ENCODE measurements at regions not wholly inside any gene's neighbourhood (a gene's known extent, or its start where the extent isn't known, plus 50 kb on each side); places are given as distances from the start of the nearest gene placed in this dataset.

DNA sequence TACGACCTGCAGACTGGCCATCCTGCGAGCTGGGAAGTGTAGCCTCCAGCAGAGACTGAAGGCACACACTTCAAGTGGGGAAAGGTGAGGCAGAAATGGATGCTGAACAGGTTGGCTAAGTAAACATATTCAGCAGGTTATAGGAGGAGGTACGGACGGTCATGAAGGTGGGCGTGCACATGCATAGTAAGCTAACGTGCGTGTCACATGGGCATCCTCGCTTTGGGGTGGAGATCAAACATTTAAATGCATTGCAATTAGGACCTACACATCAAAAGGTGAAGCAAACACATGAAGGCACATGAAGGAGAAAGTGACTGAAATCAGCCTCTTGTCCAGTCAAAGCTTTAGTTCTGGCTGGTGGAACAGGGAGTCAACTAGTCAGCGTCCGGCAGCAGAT, 305.6 kb upstream of the EXOC2 start:
- ATAC-seq, result no peak
- no peak for DNase-seq (ENCODE audit: low spot score)
- H3K27me3 Mint-ChIP-seq (ENCODE audit: low read depth), result no peaks in the 10 kb centered on the region; the same call in 1 of the 2 replicates
- no peaks in the 10 kb centered on the region for H3K9me3 Mint-ChIP-seq
- no peak for TF ChIP-seq IRF2 (CRISPR knock-in tag; IDR thresholded peaks at IDR 0.05; ENCODE audit: borderline replicate concordance, low read depth)
- TF ChIP-seq, protein P1, sequence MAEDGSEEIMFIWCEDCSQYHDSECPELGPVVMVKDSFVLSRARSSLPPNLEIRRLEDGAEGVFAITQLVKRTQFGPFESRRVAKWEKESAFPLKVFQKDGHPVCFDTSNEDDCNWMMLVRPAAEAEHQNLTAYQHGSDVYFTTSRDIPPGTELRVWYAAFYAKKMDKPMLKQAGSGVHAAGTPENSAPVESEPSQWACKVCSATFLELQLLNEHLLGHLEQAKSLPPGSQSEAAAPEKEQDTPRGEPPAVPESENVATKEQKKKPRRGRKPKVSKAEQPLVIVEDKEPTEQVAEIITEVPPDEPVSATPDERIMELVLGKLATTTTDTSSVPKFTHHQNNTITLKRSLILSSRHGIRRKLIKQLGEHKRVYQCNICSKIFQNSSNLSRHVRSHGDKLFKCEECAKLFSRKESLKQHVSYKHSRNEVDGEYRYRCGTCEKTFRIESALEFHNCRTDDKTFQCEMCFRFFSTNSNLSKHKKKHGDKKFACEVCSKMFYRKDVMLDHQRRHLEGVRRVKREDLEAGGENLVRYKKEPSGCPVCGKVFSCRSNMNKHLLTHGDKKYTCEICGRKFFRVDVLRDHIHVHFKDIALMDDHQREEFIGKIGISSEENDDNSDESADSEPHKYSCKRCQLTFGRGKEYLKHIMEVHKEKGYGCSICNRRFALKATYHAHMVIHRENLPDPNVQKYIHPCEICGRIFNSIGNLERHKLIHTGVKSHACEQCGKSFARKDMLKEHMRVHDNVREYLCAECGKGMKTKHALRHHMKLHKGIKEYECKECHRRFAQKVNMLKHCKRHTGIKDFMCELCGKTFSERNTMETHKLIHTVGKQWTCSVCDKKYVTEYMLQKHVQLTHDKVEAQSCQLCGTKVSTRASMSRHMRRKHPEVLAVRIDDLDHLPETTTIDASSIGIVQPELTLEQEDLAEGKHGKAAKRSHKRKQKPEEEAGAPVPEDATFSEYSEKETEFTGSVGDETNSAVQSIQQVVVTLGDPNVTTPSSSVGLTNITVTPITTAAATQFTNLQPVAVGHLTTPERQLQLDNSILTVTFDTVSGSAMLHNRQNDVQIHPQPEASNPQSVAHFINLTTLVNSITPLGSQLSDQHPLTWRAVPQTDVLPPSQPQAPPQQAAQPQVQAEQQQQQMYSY (CRISPR knock-in tag; IDR thresholded peaks at IDR 0.05), result no peak
- TF ChIP-seq, protein P2, sequence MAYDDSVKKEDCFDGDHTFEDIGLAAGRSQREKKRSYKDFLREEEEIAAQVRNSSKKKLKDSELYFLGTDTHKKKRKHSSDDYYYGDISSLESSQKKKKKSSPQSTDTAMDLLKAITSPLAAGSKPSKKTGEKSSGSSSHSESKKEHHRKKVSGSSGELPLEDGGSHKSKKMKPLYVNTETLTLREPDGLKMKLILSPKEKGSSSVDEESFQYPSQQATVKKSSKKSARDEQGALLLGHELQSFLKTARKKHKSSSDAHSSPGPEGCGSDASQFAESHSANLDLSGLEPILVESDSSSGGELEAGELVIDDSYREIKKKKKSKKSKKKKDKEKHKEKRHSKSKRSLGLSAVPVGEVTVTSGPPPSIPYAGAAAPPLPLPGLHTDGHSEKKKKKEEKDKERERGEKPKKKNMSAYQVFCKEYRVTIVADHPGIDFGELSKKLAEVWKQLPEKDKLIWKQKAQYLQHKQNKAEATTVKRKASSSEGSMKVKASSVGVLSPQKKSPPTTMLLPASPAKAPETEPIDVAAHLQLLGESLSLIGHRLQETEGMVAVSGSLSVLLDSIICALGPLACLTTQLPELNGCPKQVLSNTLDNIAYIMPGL (CRISPR knock-in tag; IDR thresholded peaks at IDR 0.05), result no peak
- TF ChIP-seq ZNF263 (CRISPR knock-in tag; IDR thresholded peaks at IDR 0.05; ENCODE audit: low read depth), result no peak
- no peak for TF ChIP-seq KAT7 (CRISPR knock-in tag; IDR thresholded peaks at IDR 0.05; ENCODE audit: borderline replicate concordance)
- TF ChIP-seq, protein P3, sequence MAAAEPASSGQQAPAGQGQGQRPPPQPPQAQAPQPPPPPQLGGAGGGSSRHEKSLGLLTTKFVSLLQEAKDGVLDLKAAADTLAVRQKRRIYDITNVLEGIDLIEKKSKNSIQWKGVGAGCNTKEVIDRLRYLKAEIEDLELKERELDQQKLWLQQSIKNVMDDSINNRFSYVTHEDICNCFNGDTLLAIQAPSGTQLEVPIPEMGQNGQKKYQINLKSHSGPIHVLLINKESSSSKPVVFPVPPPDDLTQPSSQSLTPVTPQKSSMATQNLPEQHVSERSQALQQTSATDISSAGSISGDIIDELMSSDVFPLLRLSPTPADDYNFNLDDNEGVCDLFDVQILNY (CRISPR knock-in tag; IDR thresholded peaks at IDR 0.05), result no peak
- TF ChIP-seq JAZF1 (CRISPR knock-in tag; IDR thresholded peaks at IDR 0.05), result no peak
- no peaks in the 10 kb centered on the region for H3K4me1 Mint-ChIP-seq
- CTCF ChIA-PET, result no interaction called here
- H3K27ac Mint-ChIP-seq, result no peak overlapping the region
- POLR2A ChIA-PET, result no interaction called here
- H3K36me3 Mint-ChIP-seq, result no peaks in the 10 kb centered on the region
- no peak overlapping the region for H3K4me3 Mint-ChIP-seq

DNA sequence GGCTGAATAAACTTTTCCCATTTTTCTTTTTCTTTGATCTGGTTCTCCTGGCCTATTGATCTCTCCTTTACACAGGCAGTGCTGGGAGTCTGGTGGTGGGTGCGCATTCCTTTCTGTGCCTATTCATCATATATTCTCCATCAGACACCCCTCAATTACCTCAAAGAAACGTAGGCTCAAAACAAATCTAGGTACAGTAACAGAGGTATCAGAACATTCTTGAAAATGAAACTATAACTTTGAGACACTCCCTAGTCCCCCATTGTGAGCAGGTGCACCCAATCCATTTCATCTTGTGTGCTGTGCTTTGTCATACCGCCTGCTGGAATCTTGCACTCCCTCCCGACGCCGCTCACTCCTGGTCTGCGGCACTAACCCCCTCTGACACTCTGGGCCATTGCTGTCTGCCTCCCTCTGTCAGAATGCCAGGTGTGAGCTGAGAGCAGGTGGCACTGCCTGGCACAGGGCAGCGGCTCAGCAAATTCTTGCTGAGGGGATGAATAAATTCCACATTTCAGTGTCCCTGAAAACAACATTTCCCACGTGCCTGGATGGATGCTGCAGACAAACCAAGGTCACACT, 303.4 kb upstream of the EXOC2 start:
- Mint-ChIP-seq H3K27me3 (ENCODE audit: low read depth) (no peaks in the 10 kb centered on the region), H3K27ac (no peak overlapping the region), H3K4me1 (no peaks in the 10 kb centered on the region), H3K4me3 (no peak overlapping the region), H3K9me3 (no peaks in the 10 kb centered on the region), H3K36me3 (no peaks in the 10 kb centered on the region)
- DNase-seq (ENCODE audit: low spot score) (no peak), ATAC-seq (no peak)
- ChIA-PET POLR2A (no interaction called here), CTCF (no interaction called here)
- TF ChIP-seq, protein P4, sequence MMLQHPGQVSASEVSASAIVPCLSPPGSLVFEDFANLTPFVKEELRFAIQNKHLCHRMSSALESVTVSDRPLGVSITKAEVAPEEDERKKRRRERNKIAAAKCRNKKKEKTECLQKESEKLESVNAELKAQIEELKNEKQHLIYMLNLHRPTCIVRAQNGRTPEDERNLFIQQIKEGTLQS (CRISPR knock-in tag; conservative IDR thresholded peaks at IDR 0.05), result no peak
- TF ChIP-seq, protein P5, sequence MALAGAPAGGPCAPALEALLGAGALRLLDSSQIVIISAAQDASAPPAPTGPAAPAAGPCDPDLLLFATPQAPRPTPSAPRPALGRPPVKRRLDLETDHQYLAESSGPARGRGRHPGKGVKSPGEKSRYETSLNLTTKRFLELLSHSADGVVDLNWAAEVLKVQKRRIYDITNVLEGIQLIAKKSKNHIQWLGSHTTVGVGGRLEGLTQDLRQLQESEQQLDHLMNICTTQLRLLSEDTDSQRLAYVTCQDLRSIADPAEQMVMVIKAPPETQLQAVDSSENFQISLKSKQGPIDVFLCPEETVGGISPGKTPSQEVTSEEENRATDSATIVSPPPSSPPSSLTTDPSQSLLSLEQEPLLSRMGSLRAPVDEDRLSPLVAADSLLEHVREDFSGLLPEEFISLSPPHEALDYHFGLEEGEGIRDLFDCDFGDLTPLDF (CRISPR knock-in tag; IDR thresholded peaks at IDR 0.05), result no peak
- TF ChIP-seq ZBTB21 (CRISPR knock-in tag; IDR thresholded peaks at IDR 0.05; ENCODE audit: borderline replicate concordance), result no peak

DNA sequence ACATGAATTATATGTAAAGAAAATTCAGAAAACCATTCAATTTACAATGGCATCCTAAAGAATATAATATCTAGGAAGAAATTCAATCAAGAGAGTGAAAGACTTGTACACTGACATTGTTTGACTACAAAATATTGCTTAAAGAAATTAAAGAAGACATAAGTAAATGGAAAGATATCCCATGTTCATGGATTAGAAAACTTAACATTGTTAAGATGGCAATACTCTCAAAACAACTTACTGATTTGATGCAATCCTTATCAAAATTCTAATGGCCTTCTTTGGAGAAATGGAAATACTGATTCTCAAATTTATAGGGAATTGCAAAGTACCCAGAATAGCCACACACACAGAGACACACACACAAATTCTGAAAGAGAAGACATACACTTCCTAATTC, 298.3 kb upstream of the EXOC2 start:
- ATAC-seq (no peak), DNase-seq (ENCODE audit: low spot score) (no peak)
- H3K4me1 Mint-ChIP-seq, result no peaks in the 10 kb centered on the region
- peaks cover 8% of the 10 kb centered on the region for H3K9me3 Mint-ChIP-seq
- no peak overlapping the region for H3K27ac Mint-ChIP-seq
- H3K27me3 Mint-ChIP-seq (ENCODE audit: low read depth), result peaks cover 2% of the 10 kb centered on the region; the same call in 1 of the 2 replicates
- TF ChIP-seq, protein P6, sequence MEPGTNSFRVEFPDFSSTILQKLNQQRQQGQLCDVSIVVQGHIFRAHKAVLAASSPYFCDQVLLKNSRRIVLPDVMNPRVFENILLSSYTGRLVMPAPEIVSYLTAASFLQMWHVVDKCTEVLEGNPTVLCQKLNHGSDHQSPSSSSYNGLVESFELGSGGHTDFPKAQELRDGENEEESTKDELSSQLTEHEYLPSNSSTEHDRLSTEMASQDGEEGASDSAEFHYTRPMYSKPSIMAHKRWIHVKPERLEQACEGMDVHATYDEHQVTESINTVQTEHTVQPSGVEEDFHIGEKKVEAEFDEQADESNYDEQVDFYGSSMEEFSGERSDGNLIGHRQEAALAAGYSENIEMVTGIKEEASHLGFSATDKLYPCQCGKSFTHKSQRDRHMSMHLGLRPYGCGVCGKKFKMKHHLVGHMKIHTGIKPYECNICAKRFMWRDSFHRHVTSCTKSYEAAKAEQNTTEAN (CRISPR knock-in tag; IDR thresholded peaks at IDR 0.05), result no peak
- no peak for TF ChIP-seq CREM (CRISPR knock-in tag; IDR thresholded peaks at IDR 0.05)
- TF ChIP-seq ZNF121 (CRISPR knock-in tag; IDR thresholded peaks at IDR 0.05), result no peak
- TF ChIP-seq CBFB (CRISPR knock-in tag; IDR thresholded peaks at IDR 0.05; ENCODE audit: low read depth), result no peak
- no peak overlapping the region for H3K4me3 Mint-ChIP-seq
- CTCF ChIA-PET, result no interaction called here
- POLR2A ChIA-PET, result no interaction called here
- H3K36me3 Mint-ChIP-seq, result no peaks in the 10 kb centered on the region
